D721Med (cell line): ENCODE measurements at regions not wholly inside any gene's neighbourhood (a gene's known extent, or its start where the extent isn't known, plus 50 kb on each side); places are given as distances from the start of the nearest gene placed in this dataset.

Experiments
- DNase-seq: peaks from one replicate; pipeline ENCODE4 v3.0.0; 2011; ENCODE audit warnings: low spot score; ENCODE audit not compliant: insufficient read length
- FAIRE-seq: peaks from 2 replicates; lab custom pipeline; 2011; peaks lifted over from hg19 to GRCh38; lab: Jason Lieb, UNC
- TF ChIP-seq, protein P1 (sequence below): IDR thresholded peaks from 2 replicates; pipeline ENCODE4 v1.5.1; 2012; ENCODE audit warnings: mild to moderate bottlenecking, control low read depth; ENCODE audit not compliant: insufficient read depth; ENCODE audit errors: missing control alignments

GRCh38 chr6:85017352-85017751 lies 253.0 kb upstream of the TBX18 start:
- FAIRE-seq (no peak), DNase-seq (no peak)
- TF ChIP-seq, protein P1, sequence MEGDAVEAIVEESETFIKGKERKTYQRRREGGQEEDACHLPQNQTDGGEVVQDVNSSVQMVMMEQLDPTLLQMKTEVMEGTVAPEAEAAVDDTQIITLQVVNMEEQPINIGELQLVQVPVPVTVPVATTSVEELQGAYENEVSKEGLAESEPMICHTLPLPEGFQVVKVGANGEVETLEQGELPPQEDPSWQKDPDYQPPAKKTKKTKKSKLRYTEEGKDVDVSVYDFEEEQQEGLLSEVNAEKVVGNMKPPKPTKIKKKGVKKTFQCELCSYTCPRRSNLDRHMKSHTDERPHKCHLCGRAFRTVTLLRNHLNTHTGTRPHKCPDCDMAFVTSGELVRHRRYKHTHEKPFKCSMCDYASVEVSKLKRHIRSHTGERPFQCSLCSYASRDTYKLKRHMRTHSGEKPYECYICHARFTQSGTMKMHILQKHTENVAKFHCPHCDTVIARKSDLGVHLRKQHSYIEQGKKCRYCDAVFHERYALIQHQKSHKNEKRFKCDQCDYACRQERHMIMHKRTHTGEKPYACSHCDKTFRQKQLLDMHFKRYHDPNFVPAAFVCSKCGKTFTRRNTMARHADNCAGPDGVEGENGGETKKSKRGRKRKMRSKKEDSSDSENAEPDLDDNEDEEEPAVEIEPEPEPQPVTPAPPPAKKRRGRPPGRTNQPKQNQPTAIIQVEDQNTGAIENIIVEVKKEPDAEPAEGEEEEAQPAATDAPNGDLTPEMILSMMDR: no peak

DNA sequence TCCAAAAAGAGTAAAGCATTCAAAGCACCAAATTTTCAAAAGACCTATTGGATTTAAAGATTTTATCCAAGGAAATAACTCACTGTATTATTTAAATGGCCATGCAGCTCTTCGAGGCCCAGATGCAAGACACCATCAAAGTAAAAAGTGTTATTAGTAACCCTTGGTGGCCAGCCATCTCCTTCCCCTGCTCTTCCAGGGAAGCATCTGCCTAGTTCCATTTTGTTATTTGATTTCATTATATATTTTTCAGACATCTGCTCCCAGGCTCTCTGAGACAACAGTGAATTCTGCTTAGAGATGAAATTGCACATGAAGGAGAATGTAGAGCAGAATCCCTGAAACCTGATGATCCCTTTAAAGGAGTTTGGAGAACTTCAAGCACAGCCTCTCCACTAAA lies 252.3 kb upstream of the TBX18 start:
- FAIRE-seq (no peak), DNase-seq (no peak)
- TF ChIP-seq, protein P1: no peak

- DNase-seq: no peak
- TF ChIP-seq, protein P1: peak; percentile 16
- no peak for FAIRE-seq
Measured at GRCh38 chr6:85015396-85015990, 251.1 kb upstream of the TBX18 start.

DNA sequence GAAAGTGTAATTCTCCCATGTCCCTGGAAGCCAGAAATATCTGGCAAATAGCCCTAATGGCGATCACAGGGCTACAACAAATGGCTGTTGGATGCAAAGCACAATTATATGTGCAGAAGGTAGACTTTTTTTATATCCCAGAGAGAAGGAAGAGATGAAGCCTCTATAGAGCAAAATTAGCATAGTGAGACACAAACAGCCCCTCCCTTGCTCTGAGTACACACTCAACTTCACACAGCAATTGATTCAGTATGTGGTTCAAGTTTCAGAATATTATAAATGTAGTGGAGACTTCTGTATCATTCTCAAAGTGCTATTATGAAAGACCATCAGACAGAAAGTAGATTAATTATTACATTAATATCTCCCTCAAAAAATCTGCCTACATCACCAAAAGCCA lies 246.5 kb upstream of the TBX18 start:
- TF ChIP-seq, protein P1: no peak
- FAIRE-seq (no peak), DNase-seq (no peak)

GRCh38 chr6:85008296-85009009 lies 244.1 kb upstream of the TBX18 start:
- TF ChIP-seq, protein P1: no peak
- FAIRE-seq: no peak
- DNase-seq: no peak

GRCh38 chr6:85006362-85006761 lies 242.0 kb upstream of the TBX18 start:
- TF ChIP-seq, protein P1: no peak
- DNase-seq: no peak
- no peak for FAIRE-seq

DNA sequence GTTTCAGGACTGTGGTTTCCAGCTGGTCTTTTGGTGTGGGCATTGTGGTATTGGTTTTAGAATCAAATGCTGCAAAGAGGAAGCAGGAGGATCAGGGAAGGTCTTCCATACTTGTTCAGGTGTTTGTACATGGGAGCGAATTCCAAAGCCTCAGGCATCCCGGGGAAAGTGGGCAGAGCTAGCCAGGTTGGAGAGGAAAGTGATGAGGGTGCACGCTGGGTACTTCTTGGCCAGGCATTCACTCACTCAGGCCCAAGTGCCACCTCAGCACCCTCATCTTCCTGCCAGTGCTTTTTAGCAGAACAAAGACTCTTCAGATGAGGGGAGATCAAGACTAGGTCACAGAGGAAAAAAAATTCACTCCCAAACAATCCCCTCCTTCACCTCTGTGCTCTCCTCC lies 241.1 kb upstream of the TBX18 start:
- DNase-seq (no peak), FAIRE-seq (no peak)
- TF ChIP-seq, protein P1: no peak
